ENCODE measurements at regions not wholly inside any gene's neighbourhood (a gene's known extent, or its start where the extent isn't known, plus 50 kb on each side); places are given as distances from the start of the nearest gene placed in this dataset.

- 90% methylated on average over 3 of the region's 3 CpGs for WGBS (ENCODE audit: low lambda C conversion rate, missing lambda C conversion rate)
- H3K4me1 ChIP-seq (ENCODE audit: insufficient read depth) = no peaks in the 10 kb centered on the region
- no peaks in the 10 kb centered on the region for H3K36me3 ChIP-seq (replicated peaks; ENCODE audit: insufficient read depth, low read depth)
- H3K27ac ChIP-seq = no peak overlapping the region
- no peak overlapping the region for H3K4me2 ChIP-seq
- H3K9me3 ChIP-seq (ENCODE audit: low read depth) = no peaks in the 10 kb centered on the region
- no peak for DNase-seq (ENCODE audit: low spot score)
- H3K79me2 ChIP-seq = no peaks in the 10 kb centered on the region
- H3K4me3 ChIP-seq = no peak overlapping the region
- H3K27me3 ChIP-seq = no peaks in the 10 kb centered on the region
- TF ChIP-seq EZH2 (IDR thresholded peaks at IDR 0.05; ENCODE audit: borderline replicate concordance) = no peak
- no peak for TF ChIP-seq EZH2phosphoT487 (IDR thresholded peaks at IDR 0.05; ENCODE audit: low read depth, severe bottlenecking, unreplicated experiment)
- H2AFZ ChIP-seq = no peak overlapping the region
- no peaks in the 10 kb centered on the region for H4K20me1 ChIP-seq (ENCODE audit: insufficient read depth, poor library complexity, severe bottlenecking)
- no peaks in the 10 kb centered on the region for H3K9me2 ChIP-seq (replicated peaks; ENCODE audit: insufficient read depth)
Observed at GRCh38 chr13:77412116-77412635, 85.3 kb upstream of the MYCBP2 start.

GRCh38 chr13:77409412-77409811 is 82.5 kb upstream of the MYCBP2 start:
- Histone ChIP-seq H2AFZ (no peak overlapping the region), H3K9me2 (replicated peaks; ENCODE audit: insufficient read depth) (no peaks in the 10 kb centered on the region), H3K4me3 (no peak overlapping the region), H3K27ac (no peak overlapping the region), H3K4me2 (no peak overlapping the region), H3K4me1 (ENCODE audit: insufficient read depth) (no peaks in the 10 kb centered on the region), H3K27me3 (no peaks in the 10 kb centered on the region), H3K9me3 (ENCODE audit: low read depth) (no peaks in the 10 kb centered on the region), H3K36me3 (replicated peaks; ENCODE audit: insufficient read depth, low read depth) (no peaks in the 10 kb centered on the region), H3K79me2 (no peaks in the 10 kb centered on the region), H4K20me1 (ENCODE audit: insufficient read depth, poor library complexity, severe bottlenecking) (no peaks in the 10 kb centered on the region)
- DNase-seq (ENCODE audit: low spot score) = no peak
- no peak for TF ChIP-seq EZH2 (IDR thresholded peaks at IDR 0.05; ENCODE audit: borderline replicate concordance)
- no peak for TF ChIP-seq EZH2phosphoT487 (IDR thresholded peaks at IDR 0.05; ENCODE audit: low read depth, severe bottlenecking, unreplicated experiment)
- TF ChIP-seq CTCF (IDR thresholded peaks at IDR 0.05; ENCODE audit: poor library complexity) = no peak
- 90% methylated on average over 2 of the region's 2 CpGs for WGBS (ENCODE audit: low lambda C conversion rate, missing lambda C conversion rate)

- H3K27me3 ChIP-seq = no peaks in the 10 kb centered on the region
- no peak overlapping the region for H3K4me2 ChIP-seq
- no peak overlapping the region for H3K27ac ChIP-seq
- DNase-seq (ENCODE audit: low spot score) = no peak
- no peaks in the 10 kb centered on the region for H3K9me3 ChIP-seq (ENCODE audit: low read depth)
- H2AFZ ChIP-seq = no peak overlapping the region
- H4K20me1 ChIP-seq (ENCODE audit: insufficient read depth, poor library complexity, severe bottlenecking) = no peaks in the 10 kb centered on the region
- no peaks in the 10 kb centered on the region for H3K4me1 ChIP-seq (ENCODE audit: insufficient read depth)
- WGBS (ENCODE audit: low lambda C conversion rate, missing lambda C conversion rate) = 83% methylated on average over 4 of the region's 4 CpGs
- no peaks in the 10 kb centered on the region for H3K9me2 ChIP-seq (replicated peaks; ENCODE audit: insufficient read depth)
- no peak overlapping the region for H3K4me3 ChIP-seq
- no peaks in the 10 kb centered on the region for H3K36me3 ChIP-seq (replicated peaks; ENCODE audit: insufficient read depth, low read depth)
- TF ChIP-seq EZH2phosphoT487 (IDR thresholded peaks at IDR 0.05; ENCODE audit: low read depth, severe bottlenecking, unreplicated experiment) (no peak), EZH2 (IDR thresholded peaks at IDR 0.05; ENCODE audit: borderline replicate concordance) (no peak), CTCF (IDR thresholded peaks at IDR 0.05; ENCODE audit: poor library complexity) (no peak)
- H3K79me2 ChIP-seq = no peaks in the 10 kb centered on the region
Observed at GRCh38 chr13:77406644-77407440, 79.9 kb upstream of the MYCBP2 start.

- Histone ChIP-seq H3K9me2 (replicated peaks; ENCODE audit: insufficient read depth) (no peaks in the 10 kb centered on the region), H3K4me1 (ENCODE audit: insufficient read depth) (no peaks in the 10 kb centered on the region), H3K79me2 (no peaks in the 10 kb centered on the region), H4K20me1 (ENCODE audit: insufficient read depth, poor library complexity, severe bottlenecking) (no peaks in the 10 kb centered on the region), H3K9me3 (ENCODE audit: low read depth) (no peaks in the 10 kb centered on the region), H3K27me3 (no peaks in the 10 kb centered on the region), H2AFZ (no peak overlapping the region), H3K4me3 (no peak overlapping the region), H3K27ac (no peak overlapping the region), H3K36me3 (replicated peaks; ENCODE audit: insufficient read depth, low read depth) (no peaks in the 10 kb centered on the region), H3K4me2 (no peak overlapping the region)
- DNase-seq (ENCODE audit: low spot score) = no peak
- no peak for TF ChIP-seq EZH2 (IDR thresholded peaks at IDR 0.05; ENCODE audit: borderline replicate concordance)
- no peak for TF ChIP-seq CTCF (IDR thresholded peaks at IDR 0.05; ENCODE audit: poor library complexity)
- TF ChIP-seq EZH2phosphoT487 (IDR thresholded peaks at IDR 0.05; ENCODE audit: low read depth, severe bottlenecking, unreplicated experiment) = no peak
- 92% methylated on average over 3 of the region's 3 CpGs for WGBS (ENCODE audit: low lambda C conversion rate, missing lambda C conversion rate)
Observed at GRCh38 chr13:77398825-77399620, 72.1 kb upstream of the MYCBP2 start.

Data from hepatocyte (in vitro differentiated cells).